ENCODE measurements at regions not wholly inside any gene's neighbourhood (a gene's known extent, or its start where the extent isn't known, plus 50 kb on each side); places are given as distances from the start of the nearest gene placed in this dataset.

DNA sequence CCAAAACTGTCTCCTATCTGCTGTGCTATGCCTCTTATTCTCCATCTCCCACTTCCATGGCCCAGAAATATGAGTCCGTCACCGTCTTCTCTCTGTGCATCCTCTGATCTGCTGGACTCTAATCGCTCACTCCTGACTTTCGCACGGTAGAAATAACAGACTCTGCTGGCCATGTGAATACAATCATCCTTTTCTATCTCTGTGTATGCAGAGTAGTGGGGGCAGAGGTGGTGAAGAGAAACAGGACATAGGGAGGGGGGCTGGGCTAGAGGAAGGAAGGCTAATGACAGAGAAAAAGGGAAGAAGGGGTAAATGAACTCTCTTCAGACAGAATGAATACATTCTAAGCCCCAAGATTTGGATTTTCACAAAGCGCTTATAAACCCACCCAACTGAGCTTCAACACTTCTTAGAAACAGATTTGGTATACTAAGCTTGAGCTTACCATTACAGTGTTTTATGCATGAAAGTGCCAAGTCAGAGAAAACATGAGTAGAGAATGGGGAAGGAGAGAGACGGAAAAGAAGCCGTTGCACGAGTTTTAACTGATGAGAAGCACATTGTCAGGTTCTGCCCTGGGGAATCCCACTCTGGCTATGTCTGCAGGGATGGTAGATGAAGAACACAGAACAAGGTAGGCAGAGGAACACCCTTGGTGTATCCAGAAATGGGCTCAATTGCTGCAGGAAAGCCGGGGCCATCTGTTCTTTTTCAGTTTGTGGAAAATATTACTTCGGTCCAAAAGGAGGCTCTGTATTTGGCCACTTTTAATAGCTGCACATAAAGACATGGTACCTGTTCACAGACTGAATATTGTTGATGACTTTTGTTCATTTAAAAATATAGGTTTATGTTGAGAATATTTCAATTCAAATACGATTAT is 324.7 kb downstream of the ETS1 start:
- Mint-ChIP-seq H3K36me3 (ENCODE audit: low read depth) (no peaks in the 10 kb centered on the region), H3K4me1 (peaks cover 26% of the 10 kb centered on the region), H3K9me3 (no peaks in the 10 kb centered on the region), H3K4me3 (peak overlapping the region; percentile 1), H3K27me3 (ENCODE audit: low read depth) (no peaks in the 10 kb centered on the region), H3K27ac (ENCODE audit: unreplicated experiment) (peak overlapping the region; percentile 0)
- DNase-seq (ENCODE audit: low read depth, low spot score): no peak
- TF ChIP-seq, protein P1, sequence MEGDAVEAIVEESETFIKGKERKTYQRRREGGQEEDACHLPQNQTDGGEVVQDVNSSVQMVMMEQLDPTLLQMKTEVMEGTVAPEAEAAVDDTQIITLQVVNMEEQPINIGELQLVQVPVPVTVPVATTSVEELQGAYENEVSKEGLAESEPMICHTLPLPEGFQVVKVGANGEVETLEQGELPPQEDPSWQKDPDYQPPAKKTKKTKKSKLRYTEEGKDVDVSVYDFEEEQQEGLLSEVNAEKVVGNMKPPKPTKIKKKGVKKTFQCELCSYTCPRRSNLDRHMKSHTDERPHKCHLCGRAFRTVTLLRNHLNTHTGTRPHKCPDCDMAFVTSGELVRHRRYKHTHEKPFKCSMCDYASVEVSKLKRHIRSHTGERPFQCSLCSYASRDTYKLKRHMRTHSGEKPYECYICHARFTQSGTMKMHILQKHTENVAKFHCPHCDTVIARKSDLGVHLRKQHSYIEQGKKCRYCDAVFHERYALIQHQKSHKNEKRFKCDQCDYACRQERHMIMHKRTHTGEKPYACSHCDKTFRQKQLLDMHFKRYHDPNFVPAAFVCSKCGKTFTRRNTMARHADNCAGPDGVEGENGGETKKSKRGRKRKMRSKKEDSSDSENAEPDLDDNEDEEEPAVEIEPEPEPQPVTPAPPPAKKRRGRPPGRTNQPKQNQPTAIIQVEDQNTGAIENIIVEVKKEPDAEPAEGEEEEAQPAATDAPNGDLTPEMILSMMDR (conservative IDR thresholded peaks at IDR 0.05): no peak

DNA sequence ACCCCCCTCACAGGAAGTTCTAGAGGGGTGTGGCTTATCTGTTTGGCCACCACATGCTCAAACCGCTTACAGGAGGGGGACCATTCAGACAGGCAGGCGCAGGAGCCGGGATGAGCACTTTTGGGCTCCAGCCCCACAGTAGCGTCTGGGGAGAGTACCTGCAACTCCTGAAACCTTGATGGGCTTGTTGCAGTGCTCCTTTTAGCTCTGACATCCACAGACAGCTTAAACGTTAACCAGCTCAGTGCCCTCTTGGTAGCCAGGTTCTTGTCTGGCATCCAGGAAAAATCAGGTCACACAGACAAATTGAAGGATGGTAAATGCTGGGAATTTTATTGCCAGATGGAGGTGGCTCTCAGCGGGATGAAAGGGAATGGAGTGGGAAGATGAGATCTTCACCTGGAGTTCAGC is 326.3 kb downstream of the ETS1 start:
- Mint-ChIP-seq H3K36me3 (ENCODE audit: low read depth) (no peaks in the 10 kb centered on the region), H3K27ac (ENCODE audit: unreplicated experiment) (no peak overlapping the region)

DNA sequence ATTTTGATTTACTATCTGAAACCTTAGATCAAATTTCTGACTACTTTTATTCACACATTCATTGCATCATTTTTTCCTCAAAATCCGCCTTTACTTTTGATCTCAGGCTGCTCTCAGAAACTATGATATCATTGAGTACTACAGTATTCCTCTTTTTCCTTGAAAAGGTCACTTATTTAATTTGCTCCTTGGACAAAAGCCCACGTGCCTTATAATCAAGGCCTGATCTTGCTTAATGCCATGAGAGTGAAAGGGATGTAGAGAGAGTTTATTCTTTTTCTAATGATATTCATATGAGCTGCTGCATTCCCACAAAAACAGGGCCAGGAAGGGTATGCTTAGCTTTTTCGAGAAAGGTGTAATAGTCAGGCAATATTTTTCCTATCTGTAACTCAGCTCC is 327.0 kb downstream of the ETS1 start:
- TF ChIP-seq, protein P1 (conservative IDR thresholded peaks at IDR 0.05): no peak
- Mint-ChIP-seq H3K9me3 (no peaks in the 10 kb centered on the region), H3K27ac (ENCODE audit: unreplicated experiment) (no peak overlapping the region), H3K4me1 (peaks cover 26% of the 10 kb centered on the region), H3K27me3 (ENCODE audit: low read depth) (no peaks in the 10 kb centered on the region), H3K4me3 (no peak overlapping the region), H3K36me3 (ENCODE audit: low read depth) (no peaks in the 10 kb centered on the region)
- DNase-seq (ENCODE audit: low read depth, low spot score): no peak

More for the DNA sequence above, 326.3 kb downstream of the ETS1 start:
- H3K27me3 Mint-ChIP-seq (ENCODE audit: low read depth): no peaks in the 10 kb centered on the region
- H3K4me1 Mint-ChIP-seq: peaks cover 26% of the 10 kb centered on the region
- TF ChIP-seq, protein P1 (conservative IDR thresholded peaks at IDR 0.05): no peak
- no peak for DNase-seq (ENCODE audit: low read depth, low spot score)
- no peaks in the 10 kb centered on the region for H3K9me3 Mint-ChIP-seq
- no peak overlapping the region for H3K4me3 Mint-ChIP-seq

DNA sequence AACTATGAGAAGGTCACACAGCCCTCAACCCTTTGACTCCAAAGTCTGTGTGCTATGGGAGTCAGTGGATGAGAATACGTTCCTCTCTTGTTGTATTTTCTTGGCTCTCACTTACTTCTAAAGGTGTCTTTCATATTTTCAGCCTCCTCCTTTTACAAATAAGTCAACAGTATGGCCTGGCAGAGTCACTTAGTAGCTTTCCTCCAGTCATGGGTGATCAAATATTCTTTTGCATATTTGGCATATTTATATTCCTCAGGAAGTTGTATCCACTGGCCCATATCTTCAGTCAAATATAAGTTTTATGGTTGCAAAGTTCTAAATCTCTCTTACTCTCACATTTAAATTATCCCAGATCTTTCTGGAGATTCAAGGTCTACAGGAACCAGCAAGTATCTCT is 327.5 kb downstream of the ETS1 start:
- Mint-ChIP-seq H3K4me1 (peaks cover 26% of the 10 kb centered on the region), H3K27ac (ENCODE audit: unreplicated experiment) (no peak overlapping the region), H3K4me3 (no peak overlapping the region), H3K36me3 (ENCODE audit: low read depth) (no peaks in the 10 kb centered on the region), H3K27me3 (ENCODE audit: low read depth) (no peaks in the 10 kb centered on the region), H3K9me3 (no peaks in the 10 kb centered on the region)
- TF ChIP-seq, protein P1 (conservative IDR thresholded peaks at IDR 0.05): no peak
- no peak for DNase-seq (ENCODE audit: low read depth, low spot score)

DNA sequence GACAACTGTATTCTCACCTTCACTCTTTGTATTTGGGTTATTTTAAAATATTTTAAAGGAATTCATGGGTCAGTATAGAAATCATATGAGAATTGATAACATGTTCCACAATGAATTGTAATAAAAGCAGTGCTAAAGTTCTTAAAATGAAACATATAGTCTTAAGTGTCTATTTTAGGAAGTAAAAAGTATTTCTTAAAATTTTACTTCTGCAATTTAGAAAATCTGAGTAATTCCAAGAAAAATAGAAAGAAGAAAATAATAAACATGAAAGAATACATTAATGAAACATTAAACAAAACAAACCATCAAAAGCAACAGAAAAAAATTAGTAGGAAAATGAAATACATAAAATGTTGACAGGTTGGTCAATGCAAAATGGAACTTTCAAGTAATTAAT is 332.4 kb downstream of the ETS1 start:
- no peak for DNase-seq (ENCODE audit: low read depth, low spot score)
- Mint-ChIP-seq H3K36me3 (ENCODE audit: low read depth) (no peaks in the 10 kb centered on the region), H3K4me1 (no peaks in the 10 kb centered on the region), H3K27me3 (ENCODE audit: low read depth) (no peaks in the 10 kb centered on the region), H3K9me3 (no peaks in the 10 kb centered on the region), H3K27ac (ENCODE audit: unreplicated experiment) (no peak overlapping the region), H3K4me3 (no peak overlapping the region)
- TF ChIP-seq, protein P1 (conservative IDR thresholded peaks at IDR 0.05): no peak

All from neural crest cell (in vitro differentiated cells).